Spinal cord (tissue), 9 donors: ENCODE measurements at regions not wholly inside any gene's neighbourhood (a gene's known extent, or its start where the extent isn't known, plus 50 kb on each side); places are given as distances from the start of the nearest gene placed in this dataset.

ENCODE experiments used
- DNase-seq, 6 donors: peaks; one replicate each; pipeline versions ENCODE4 v3.0.0 to v3.0.0-alpha.2; 2013 to 2015; ENCODE audit warnings: low spot score in 6 of 6, low read depth in 4 of 6
- H3K27ac ChIP-seq: one replicate; pipeline ENCODE4 v1.5.1; 2013; ENCODE audit warnings: low read depth, low read length, control low read depth
- H3K27me3 ChIP-seq: one replicate; pipeline ENCODE4 v1.6.1; 2013; ENCODE audit warnings: low read length; ENCODE audit not compliant: control insufficient read depth, insufficient read depth
- H3K36me3 ChIP-seq: one replicate; pipeline ENCODE4 v1.6.1; 2013; ENCODE audit warnings: low read length; ENCODE audit not compliant: control insufficient read depth, insufficient read depth
- H3K4me1 ChIP-seq: one replicate; pipeline ENCODE4 v1.6.1; 2013; ENCODE audit warnings: low read length; ENCODE audit not compliant: control insufficient read depth, insufficient read depth
- H3K4me3 ChIP-seq: one replicate; pipeline ENCODE4 v1.5.1; 2013; ENCODE audit warnings: low read depth, low read length, control low read depth
- H3K9me3 ChIP-seq: one replicate; pipeline ENCODE4 v1.6.1; 2013; ENCODE audit warnings: low read length; ENCODE audit not compliant: control insufficient read depth, insufficient read depth
- WGBS: methylation state at CpG from one replicate; pipeline ENCODE4 v1.1.5; 2013; ENCODE audit warnings: missing lambda C conversion rate; ENCODE audit not compliant: insufficient coverage; 5-methylcytosine and 5-hydroxymethylcytosine counted together
- donor health status: healthy.

- DNase-seq: peak in 1 of 6 donors; percentile 61
- no peak overlapping the region for H3K27ac ChIP-seq
- H3K9me3 ChIP-seq: no peaks in the 10 kb centered on the region
- no peaks in the 10 kb centered on the region for H3K36me3 ChIP-seq
- peaks cover 4% of the 10 kb centered on the region for H3K4me1 ChIP-seq
- 90% methylated on average over 2 of the region's 4 CpGs for WGBS
- no peak overlapping the region for H3K4me3 ChIP-seq
- no peaks in the 10 kb centered on the region for H3K27me3 ChIP-seq
Measured at GRCh38 chr2:7115906-7116305, 198.7 kb downstream of the RNF144A start.

- H3K27ac ChIP-seq: no peak overlapping the region
- H3K4me1 ChIP-seq: peaks cover 4% of the 10 kb centered on the region
- H3K4me3 ChIP-seq: no peak overlapping the region
- DNase-seq: peak in 2 of 6 donors; percentile 67 to 93
- H3K36me3 ChIP-seq: no peaks in the 10 kb centered on the region
- H3K27me3 ChIP-seq: no peaks in the 10 kb centered on the region
- H3K9me3 ChIP-seq: no peaks in the 10 kb centered on the region
- 73% methylated on average over 2 of the region's 2 CpGs for WGBS
Measured at GRCh38 chr2:7116511-7116910, 199.3 kb downstream of the RNF144A start.

- Histone ChIP-seq H3K27me3 (no peaks in the 10 kb centered on the region), H3K36me3 (no peaks in the 10 kb centered on the region), H3K4me1 (peaks cover 4% of the 10 kb centered on the region), H3K4me3 (no peak overlapping the region), H3K9me3 (no peaks in the 10 kb centered on the region), H3K27ac (no peak overlapping the region)
- peak in 2 of 6 donors; percentile 61 to 67 for DNase-seq
- WGBS: 76% methylated on average over 8 of the region's 8 CpGs
Measured at GRCh38 chr2:7117076-7117475, 199.9 kb downstream of the RNF144A start.

GRCh38 chr2:7118606-7119131 lies 201.5 kb downstream of the RNF144A start:
- DNase-seq: no peak
- 53% methylated on average over 4 of the region's 5 CpGs for WGBS
- no peak overlapping the region for H3K27ac ChIP-seq
- H3K9me3 ChIP-seq: no peaks in the 10 kb centered on the region
- no peaks in the 10 kb centered on the region for H3K27me3 ChIP-seq
- H3K4me3 ChIP-seq: no peak overlapping the region
- H3K36me3 ChIP-seq: no peaks in the 10 kb centered on the region
- peaks cover 4% of the 10 kb centered on the region for H3K4me1 ChIP-seq

- Histone ChIP-seq H3K36me3 (no peaks in the 10 kb centered on the region), H3K27ac (no peak overlapping the region), H3K27me3 (no peaks in the 10 kb centered on the region), H3K4me1 (peaks cover 4% of the 10 kb centered on the region), H3K4me3 (no peak overlapping the region), H3K9me3 (no peaks in the 10 kb centered on the region)
- peak in 5 of 6 donors; percentile 28 to 92 (median 57) for DNase-seq
- WGBS: 37% methylated on average over 8 of the region's 8 CpGs
Measured at GRCh38 chr2:7119132-7119835, 202.1 kb downstream of the RNF144A start.

GRCh38 chr2:7121851-7122250 lies 204.6 kb downstream of the RNF144A start:
- Histone ChIP-seq H3K4me3 (no peak overlapping the region), H3K4me1 (peaks cover 4% of the 10 kb centered on the region), H3K27ac (no peak overlapping the region), H3K9me3 (no peaks in the 10 kb centered on the region), H3K36me3 (no peaks in the 10 kb centered on the region), H3K27me3 (no peaks in the 10 kb centered on the region)
- WGBS: 80% methylated on average over 1 of the region's 5 CpGs
- no peak for DNase-seq

- H3K9me3 ChIP-seq: no peaks in the 10 kb centered on the region
- no peaks in the 10 kb centered on the region for H3K36me3 ChIP-seq
- no peaks in the 10 kb centered on the region for H3K4me1 ChIP-seq
- 100% methylated on average over 2 of the region's 2 CpGs for WGBS
- no peak overlapping the region for H3K27ac ChIP-seq
- H3K4me3 ChIP-seq: no peak overlapping the region
- DNase-seq: no peak
- H3K27me3 ChIP-seq: no peaks in the 10 kb centered on the region
Measured at GRCh38 chr2:7127156-7127555, 209.9 kb downstream of the RNF144A start.

- Histone ChIP-seq H3K4me1 (no peaks in the 10 kb centered on the region), H3K9me3 (no peaks in the 10 kb centered on the region), H3K4me3 (no peak overlapping the region), H3K27ac (no peak overlapping the region), H3K36me3 (no peaks in the 10 kb centered on the region), H3K27me3 (no peaks in the 10 kb centered on the region)
- DNase-seq: no peak
Measured at GRCh38 chr2:7127687-7128086, 210.5 kb downstream of the RNF144A start.

GRCh38 chr2:7131261-7131660 lies 214.0 kb downstream of the RNF144A start:
- WGBS: 64% methylated on average over 3 of the region's 5 CpGs
- Histone ChIP-seq H3K9me3 (no peaks in the 10 kb centered on the region), H3K4me3 (no peak overlapping the region), H3K36me3 (no peaks in the 10 kb centered on the region), H3K4me1 (no peaks in the 10 kb centered on the region), H3K27me3 (no peaks in the 10 kb centered on the region), H3K27ac (no peak overlapping the region)
- DNase-seq: no peak

- H3K4me3 ChIP-seq: no peak overlapping the region
- H3K4me1 ChIP-seq: no peaks in the 10 kb centered on the region
- H3K27ac ChIP-seq: no peak overlapping the region
- DNase-seq: no peak
- WGBS: 84% methylated on average over 3 of the region's 3 CpGs
- H3K9me3 ChIP-seq: no peaks in the 10 kb centered on the region
- H3K36me3 ChIP-seq: no peaks in the 10 kb centered on the region
- H3K27me3 ChIP-seq: no peaks in the 10 kb centered on the region
Measured at GRCh38 chr2:7132753-7133152, 215.5 kb downstream of the RNF144A start.
